GM21737 (cell line): ENCODE measurements at regions not wholly inside any gene's neighbourhood (a gene's known extent, or its start where the extent isn't known, plus 50 kb on each side); places are given as distances from the start of the nearest gene placed in this dataset.
"Not testable (repeated sequence)": the region's sequence is repeated elsewhere in the genome, so short reads cannot be mapped to it uniquely, and the experiment has no call there.

Experiments used
- ATAC-seq: cut with Tn5 transposase; IDR thresholded peaks from one replicate; pipeline ENCODE4 v1.9.1; 2021; ENCODE audit warnings: mild to moderate bottlenecking, moderate library complexity; ENCODE audit not compliant: unreplicated experiment

DNA sequence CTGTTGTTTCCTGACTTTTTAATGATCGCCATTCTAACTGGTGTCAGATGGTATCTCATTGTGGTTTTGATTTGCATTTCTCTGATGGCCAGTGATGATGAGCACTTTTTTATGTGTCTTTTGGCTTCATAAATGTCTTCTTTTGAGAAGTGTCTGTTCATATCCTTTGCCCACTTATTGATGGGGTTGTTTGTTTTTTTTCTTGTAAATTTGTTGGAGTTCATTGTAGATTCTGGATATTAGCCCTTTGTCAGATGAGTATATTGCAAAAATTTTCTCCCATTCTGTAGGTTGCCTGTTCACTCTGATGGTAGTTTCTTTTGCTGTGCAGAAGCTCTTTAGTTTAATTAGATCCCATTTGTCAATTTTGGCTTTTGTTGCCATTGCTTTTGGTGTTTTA lies 1378.7 kb downstream of the FSCB start:
- ATAC-seq, result not testable (repeated sequence)

DNA sequence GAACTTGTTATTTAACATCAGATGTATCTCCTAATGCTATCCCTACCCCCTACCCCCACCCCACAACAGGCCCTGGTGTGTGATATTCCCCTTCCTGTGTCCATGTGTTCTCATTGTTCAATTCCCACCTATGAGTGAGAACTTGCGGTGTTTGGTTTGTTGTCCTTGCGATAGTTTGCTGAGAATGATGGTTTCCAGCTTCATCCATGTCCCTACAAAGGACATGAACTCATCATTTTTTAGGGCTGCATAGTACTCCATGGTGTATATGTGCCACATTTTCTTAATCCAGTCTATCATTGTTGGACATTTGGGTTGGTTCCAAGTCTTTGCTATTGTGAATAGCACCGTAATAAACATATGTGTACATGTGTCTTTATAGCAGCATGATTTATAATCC lies 1379.2 kb downstream of the FSCB start:
- not testable (repeated sequence) for ATAC-seq

DNA sequence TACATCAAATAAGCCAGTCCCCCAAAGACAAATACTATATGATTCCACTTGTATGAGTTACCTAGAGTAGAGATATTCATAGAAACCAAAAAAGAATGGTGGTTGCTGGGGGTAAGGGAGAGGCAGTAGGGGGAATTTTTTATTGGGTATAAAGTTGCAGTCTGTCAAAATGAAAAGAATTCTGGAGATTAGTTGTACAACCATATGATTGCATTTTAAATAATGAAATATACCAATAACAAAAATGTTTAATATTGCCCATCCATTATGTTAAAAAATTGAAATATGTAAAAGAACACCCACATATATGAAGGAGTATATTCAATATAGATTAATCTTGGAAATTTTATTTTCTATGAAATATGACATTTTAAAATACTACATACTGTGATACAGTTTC lies 1383.5 kb downstream of the FSCB start:
- ATAC-seq, result no peak

DNA sequence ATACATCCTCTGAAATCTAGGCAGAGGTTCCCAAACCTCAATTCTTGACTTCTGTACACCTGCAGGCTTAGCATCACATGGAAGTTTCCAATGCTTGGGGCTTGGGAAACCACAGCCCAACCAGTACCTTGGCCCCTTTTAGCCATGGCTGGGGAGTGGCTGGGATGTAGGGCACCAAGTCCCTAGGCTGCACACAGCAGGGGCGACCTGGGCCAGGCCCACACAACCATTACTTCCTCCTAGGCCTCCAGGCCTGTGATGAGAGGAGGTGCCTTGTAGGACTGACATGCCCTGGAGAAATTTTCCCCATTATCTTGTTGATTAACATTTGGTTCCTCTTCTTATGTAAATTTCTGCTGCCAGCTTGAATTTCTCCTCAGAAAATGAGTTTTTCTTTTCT lies 1387.4 kb downstream of the FSCB start:
- ATAC-seq, result no peak

DNA sequence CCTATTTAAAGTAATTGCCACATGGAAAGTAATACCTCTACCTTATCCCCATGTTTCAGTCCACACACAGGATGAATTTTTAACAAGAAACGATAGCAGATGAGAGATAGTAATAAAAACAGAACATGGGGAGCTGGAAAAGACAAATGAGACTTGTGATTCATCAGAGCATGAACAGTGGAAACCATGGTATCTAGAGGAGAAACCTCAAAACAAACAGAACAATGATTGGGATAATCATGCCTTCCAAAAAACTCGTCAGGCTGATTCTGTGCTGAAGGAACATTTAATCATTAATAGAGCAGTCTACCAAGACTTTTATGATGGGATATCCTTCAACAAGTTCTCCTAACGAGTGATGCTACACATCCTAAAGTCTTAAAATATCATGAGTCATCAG lies 1390.7 kb downstream of the FSCB start:
- ATAC-seq, result no peak

DNA sequence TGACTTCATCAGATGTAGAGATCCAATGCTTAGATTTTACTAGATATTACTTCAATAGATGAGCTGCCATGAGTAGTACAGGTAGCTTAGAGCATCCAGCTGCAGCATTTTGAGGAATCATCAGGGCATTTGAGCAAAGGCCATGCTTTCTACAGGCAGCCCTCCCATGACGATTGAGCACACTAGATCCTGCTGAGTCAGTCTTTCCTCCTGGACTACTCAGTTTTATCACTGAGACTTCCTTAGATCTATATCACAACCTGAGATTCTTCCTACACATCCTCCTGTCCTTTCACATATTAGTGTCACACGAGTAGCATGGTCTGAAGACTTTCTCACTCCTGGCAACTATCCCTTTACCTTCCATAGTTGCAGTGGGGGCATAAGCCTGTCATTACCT lies 1401.8 kb downstream of the FSCB start:
- no peak for ATAC-seq

DNA sequence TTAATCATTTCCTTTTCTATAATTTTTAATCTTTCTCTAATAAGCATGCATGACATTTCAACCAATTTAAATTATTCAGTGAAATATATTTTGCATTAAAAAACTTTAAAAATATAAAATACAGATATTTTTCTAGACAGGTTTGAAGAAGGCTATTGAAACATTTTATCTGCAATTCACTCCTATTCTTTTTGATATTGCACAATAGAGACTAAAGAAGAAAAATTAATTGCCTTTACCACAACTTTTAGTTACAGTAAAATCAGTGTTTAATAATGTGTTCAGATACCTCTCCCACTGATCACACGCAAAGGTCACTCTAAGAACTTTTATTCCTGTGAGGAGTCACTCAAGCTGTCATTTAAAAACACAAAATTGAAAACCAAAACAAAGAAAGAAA lies 1416.7 kb downstream of the FSCB start:
- no peak for ATAC-seq

DNA sequence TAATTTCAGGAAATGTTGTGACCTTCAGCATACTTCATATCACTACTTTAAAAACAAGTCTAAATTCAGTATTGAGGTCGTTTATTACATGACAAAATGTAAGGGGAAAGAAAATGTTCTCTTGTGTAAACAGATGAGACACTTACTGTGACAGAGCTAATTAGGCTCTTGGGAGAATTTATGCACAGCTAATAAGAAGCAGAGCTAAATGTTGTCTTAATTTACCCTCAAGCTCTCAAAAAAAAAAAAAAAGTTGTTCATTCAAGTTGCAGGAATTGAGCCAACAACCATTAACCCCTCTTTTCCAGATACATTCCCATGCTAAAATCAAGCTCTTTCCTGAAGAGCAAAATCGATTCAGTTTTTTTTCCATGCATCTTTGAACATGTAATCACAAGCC lies 1419.4 kb downstream of the FSCB start:
- no peak for ATAC-seq

DNA sequence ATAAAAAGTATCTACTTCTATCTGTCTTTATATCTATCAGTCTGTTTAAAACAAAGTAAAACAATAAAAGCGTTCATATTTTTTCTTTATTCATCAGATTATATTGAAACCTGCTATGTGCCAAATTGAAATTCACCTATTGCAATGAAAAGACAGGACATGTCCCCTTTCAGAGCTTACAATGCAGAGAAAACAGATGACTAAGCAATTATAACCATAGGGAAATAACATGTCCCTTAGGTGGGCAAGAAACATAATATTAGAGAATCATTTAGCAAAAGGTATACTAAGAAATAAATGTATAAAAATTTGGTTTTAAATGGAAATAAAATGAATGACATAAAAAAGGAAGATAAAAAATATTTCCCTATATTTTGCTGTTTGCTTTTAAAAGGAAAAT lies 1421.3 kb downstream of the FSCB start:
- no peak for ATAC-seq

DNA sequence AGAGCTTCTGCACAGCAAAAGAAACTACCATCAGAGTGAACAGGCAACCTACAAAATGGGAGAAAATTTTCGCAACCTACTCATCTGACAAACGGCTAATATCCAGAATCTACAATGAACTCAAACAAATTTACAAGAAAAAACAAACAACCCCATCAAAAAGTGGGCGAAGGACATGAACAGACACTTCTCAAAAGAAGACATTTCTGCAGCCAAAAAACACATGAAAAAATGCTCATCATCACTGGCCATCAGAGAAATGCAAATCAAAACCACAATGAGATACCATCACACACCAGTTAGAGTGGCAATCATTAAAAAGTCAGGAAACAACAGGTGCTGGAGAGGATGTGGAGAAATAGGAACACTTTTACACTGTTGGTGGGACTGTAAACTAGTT lies 1439.7 kb downstream of the FSCB start:
- not testable (repeated sequence) for ATAC-seq

DNA sequence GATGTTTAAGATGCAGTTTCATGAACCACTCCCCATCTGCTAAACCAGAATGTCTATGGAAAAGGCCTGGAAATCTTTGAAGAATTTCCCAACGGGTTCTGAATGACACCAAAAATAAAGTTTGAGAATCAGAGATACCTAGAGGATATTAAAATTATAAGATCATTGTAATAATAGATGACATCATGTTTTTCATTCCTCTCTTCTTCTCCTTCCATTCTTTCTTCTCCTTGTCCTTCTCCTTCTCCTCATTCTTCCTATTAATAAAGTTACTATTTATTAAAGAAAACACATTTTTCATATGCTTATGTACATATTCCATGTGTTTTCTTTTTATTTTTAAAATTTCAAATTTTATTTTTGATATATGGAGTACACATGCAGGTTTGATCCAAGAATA lies 1449.4 kb downstream of the LRFN5 start:
- ATAC-seq, result no peak

DNA sequence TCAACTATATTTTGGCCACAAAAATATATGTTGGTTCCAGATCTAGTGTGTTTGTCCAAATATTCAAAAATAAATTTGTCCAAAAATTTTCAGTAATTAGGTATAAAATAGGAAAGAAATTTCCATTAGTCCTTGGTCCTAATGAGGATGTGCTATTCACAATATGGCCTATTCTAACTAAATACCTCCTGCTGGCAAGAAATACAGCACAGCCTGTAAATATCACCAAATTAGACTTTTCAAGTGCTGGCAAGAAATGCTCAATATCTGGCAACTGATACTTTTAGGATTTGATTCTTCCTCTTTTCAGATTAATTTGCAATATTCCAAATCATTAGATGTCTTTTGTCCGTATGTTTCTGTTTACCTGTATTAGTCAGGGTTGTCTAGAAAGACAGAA lies 1446.2 kb downstream of the LRFN5 start:
- no peak for ATAC-seq

DNA sequence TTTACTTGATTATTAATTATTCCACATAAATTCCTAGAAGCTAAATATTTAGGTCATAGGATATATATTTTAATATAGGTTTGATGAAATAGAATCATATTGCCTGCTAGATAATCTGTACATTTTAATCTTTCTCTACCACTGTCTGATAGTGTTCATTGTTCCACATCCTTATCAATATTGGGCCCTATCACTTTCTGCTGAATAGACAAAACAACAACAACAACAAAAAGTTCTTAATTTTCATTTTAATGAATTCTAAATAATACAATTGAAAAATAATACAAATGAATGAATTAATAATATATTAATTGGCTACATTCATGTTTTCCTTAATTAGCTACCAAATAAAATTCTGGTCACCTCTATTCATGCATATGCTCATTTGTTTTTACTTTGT lies 1437.2 kb downstream of the LRFN5 start:
- no peak for ATAC-seq

DNA sequence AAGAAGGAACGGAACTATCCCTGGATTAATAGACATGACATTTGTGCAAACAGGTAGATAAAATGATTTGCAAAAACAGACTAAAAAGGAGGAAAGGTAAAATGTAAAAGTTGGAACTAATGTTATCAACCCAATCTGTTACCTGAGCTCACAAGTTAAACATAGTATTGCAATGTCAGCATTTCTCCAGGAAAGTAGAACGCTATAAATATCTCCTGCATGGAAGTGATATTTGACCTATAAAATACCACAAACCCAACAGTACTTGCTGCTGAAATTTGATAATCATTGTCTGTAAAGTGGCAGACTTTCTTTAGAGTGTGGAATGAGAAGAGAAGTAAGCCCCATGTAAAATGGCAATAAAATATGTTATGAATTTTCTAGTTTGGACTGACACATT lies 1435.7 kb downstream of the LRFN5 start:
- ATAC-seq, result no peak

DNA sequence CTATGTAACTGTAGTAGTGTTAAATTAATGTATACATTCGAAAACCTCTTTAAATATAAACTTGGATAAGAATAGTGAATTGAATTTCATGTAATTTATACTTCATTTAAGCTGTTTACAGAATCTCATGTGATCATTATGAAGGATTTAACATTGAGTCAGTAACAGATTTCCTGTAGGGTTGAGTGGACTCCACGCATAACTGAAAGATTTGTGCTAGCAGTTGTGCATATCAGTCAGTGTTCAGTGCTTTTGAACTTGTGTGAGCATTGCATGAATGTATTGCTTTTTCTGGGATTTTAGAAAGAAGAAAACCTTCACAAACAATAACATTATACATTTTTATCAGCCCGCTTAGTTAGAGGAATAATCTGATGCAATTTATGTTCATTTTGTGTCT lies 1435.3 kb downstream of the LRFN5 start:
- ATAC-seq, result no peak

DNA sequence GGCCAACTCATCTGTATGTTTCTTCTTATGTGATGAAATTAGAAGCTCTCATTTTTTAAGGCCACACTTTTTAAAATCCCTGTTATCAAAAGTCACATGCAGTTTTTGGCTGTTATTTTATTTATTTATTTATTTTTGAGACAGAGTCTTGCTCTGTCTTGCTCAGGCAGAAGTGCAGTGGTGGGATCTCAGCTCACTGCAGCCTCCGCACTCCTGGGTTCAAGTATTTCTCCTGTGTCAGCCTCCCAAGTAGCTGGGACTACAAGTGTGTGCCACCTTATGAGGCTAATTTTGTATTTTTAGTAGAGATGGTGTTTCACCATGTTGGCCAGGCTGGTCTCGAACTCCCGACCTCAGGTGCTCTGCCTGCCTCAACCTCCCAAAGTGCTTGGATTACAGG lies 1434.5 kb downstream of the LRFN5 start:
- ATAC-seq, result no peak

DNA sequence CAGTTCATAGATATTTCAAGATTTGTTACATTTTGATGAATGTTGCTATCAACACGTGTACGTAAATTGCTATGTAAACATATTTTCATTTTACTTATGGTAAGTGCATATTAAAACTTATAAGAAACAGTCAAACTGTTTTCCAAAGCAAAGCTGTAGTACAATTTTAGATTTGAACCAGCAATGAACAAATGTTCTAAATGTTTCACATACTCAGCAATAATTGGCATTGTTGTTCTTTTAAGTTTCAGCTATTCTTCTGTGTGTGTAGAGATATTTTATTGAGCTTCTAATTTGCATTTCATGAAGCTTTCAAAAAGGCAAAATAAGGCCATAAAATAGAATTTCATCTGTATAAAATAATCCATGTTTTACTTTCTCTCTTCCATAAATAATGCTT lies 1433.2 kb downstream of the LRFN5 start:
- no peak for ATAC-seq

DNA sequence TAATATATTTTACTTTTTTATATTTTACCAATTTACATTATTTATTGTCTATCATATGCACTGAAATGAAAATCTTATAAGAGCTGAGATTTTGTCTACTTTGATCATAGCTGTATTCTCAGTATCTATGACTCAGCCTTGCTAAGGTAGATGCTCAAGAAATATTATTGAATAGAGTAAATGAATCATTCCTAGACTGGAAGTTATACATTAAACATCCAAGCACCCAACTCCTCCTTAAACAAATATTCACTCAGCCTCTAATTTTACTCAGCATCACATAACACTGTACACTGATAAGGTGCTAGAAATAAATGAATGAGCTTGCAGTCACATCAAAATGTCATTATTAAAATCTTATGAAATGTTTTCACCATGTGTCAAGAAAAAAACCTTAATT lies 1424.9 kb downstream of the LRFN5 start:
- ATAC-seq, result no peak

DNA sequence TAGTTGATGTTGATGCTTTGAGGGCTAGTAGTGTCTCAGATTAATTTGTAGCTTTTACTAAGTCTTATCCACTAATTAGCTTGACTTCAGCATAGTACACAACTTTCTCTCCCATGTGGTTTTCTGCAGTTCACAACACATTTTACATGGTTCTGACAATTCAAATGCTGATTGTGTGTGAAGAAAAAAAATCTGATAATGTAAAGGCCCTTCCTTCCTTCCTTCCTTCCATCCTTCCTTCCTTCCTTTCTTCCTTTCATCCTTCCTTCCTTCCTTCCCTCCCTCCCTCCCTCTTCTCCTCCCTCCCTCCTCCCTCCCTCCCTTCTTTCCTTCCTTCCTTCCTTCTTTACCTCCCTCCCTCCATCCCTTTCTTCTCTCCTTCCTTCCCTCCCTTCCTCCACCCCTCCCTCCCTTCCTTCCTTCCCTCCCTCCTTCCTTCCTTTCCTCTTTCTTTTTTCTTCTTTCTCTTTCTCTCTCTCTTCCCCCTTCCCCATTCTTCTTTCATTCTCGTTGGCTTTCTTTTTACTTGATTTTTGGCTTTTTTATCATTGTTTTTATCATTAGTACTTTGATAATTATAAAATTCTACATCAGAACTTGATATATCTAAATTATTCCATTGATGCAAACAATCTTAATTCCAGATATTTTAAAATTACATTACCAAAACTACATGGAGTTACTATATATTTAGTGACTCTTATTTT lies 1415.6 kb downstream of the LRFN5 start:
- no peak for ATAC-seq

DNA sequence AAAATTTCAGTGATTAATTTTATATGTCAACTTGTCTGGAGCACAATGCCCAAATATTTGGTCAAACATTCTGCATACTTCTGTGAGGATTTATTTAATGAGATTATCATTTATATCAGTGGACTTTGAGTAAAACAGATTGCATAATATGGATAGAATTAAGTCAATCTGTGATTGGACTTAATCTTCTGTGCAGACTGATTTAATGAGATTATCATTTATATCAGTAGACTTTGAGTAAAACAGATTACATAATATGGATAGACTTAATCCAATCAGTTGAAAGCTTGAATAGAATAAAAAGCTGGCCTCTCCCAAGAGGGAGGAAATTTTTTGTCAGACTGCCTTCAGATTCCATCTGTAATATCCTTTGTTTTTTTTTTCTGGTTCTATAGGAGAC lies 1413.2 kb downstream of the LRFN5 start:
- no peak for ATAC-seq

DNA sequence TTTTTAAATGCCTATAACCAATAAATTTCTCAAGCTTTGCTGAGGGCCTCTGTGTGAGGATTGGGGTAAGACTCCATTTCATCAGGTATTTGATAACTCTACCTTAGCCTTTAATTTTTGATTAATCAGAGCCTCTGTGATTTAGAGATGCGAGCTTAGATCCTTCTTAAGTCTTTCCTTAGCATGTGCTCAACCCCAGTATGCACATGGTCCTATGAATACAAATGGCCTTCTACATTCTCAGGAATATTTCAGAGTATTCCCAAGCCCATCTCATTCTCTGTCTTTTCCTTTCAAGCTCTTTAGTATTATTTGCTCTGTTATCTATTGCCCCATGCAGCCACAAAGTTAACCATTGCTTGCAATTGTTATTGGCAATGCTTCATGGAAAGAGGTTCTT lies 1407.7 kb downstream of the LRFN5 start:
- ATAC-seq, result no peak

DNA sequence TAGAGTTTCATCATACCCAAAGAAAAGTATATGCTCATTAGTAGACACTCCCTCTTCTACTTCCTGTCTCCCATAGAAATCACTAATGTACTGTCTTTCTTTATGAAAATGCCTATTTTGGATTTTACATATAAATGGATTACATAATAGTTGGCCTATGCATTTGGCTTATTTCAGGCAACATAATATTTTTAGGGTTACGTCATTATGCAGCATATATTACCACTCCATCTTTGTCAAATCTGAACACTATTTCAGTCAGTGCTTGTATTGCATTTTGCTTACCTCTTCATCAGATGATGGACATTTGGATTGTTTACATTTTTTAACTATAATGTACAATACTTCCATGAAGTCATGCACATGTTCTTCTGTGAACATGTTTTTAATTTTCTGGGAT lies 1406.1 kb downstream of the LRFN5 start:
- ATAC-seq, result no peak

DNA sequence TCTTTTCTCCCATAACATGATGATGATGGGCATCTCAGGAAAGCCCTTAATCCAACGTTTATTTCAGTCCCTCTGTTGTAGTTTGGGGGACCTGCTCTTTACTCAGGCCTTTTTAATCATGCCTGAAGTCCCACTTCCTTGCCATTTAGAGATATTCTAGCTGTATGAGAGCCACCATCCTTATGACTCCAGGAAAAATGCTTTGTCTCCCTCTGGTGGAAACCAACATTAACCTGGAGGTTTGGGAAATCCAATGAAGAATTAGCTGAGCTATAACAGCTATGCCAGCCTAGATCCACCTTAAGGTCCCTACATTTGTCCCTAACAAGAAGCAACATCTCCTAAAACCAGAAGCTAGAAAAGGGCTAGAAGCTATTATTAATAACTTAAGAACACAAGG lies 1399.1 kb downstream of the LRFN5 start:
- no peak for ATAC-seq
